IMR-90 (cell line): ENCODE measurements at regions not wholly inside any gene's neighbourhood (a gene's known extent, or its start where the extent isn't known, plus 50 kb on each side); places are given as distances from the start of the nearest gene placed in this dataset.

Experiments used
- ATAC-seq: fragments of 200-7000 bp; cut with Tn5 transposase; 2 replicates; pipeline ENCODE4 v1.9.1; 2020; ENCODE audit warnings: low read depth, mild to moderate bottlenecking, moderate library complexity
- BruUV-seq: library from RNA; stranded (reverse); fragments of 400-500 nt; replicated peaks from 2 replicates; lab custom pipeline; 2021; lab: Mats Ljungman, UMichigan
- CTCF ChIA-PET: fragments of 300-600 bp; formaldehyde crosslinking; extraction: SDS; loops from one replicate; lab custom pipeline; 2021; ENCODE audit warnings: antibody characterized with exemption; lab: Yijun Ruan, JAX
- POLR2A ChIA-PET: fragments of 300-600 bp; sonication (Branson Sonifier 250); formaldehyde crosslinking; loops from one replicate; lab custom pipeline; 2022; ENCODE audit warnings: antibody characterized with exemption; ENCODE audit not compliant: unreplicated experiment; lab: Charles Lee
- DNase-seq: peaks from one replicate; pipeline ENCODE4 v3.0.0; 2013
- H2AFZ ChIP-seq: replicated peaks from 2 replicates; pipeline ENCODE3; 2013; ENCODE audit warnings: low read length, mild to moderate bottlenecking; ENCODE audit not compliant: poor library complexity
- H2AK5ac ChIP-seq: 2 replicates; pipeline ENCODE4 v1.6.1; 2013; ENCODE audit warnings: low read depth, low read length, inconsistent platforms
- H2AK9ac ChIP-seq: replicated peaks from 2 replicates; pipeline ENCODE3; 2013; ENCODE audit warnings: mild to moderate bottlenecking, low read depth, low read length, moderate library complexity; ENCODE audit not compliant: poor library complexity
- H2BK120ac ChIP-seq: 2 replicates; pipeline ENCODE4 v1.6.1; 2013; ENCODE audit warnings: low read depth, low read length, inconsistent platforms
- H2BK15ac ChIP-seq: 3 replicates; pipeline ENCODE4 v1.6.1; 2013; ENCODE audit warnings: low read depth, low read length, inconsistent platforms
- H2BK20ac ChIP-seq: 2 replicates; pipeline ENCODE4 v1.6.1; 2013; ENCODE audit warnings: low read depth, mild to moderate bottlenecking, inconsistent platforms, low read length, moderate library complexity
- H2BK5ac ChIP-seq: 2 replicates; pipeline ENCODE4 v1.6.1; 2013; ENCODE audit warnings: mild to moderate bottlenecking, low read depth, low read length, inconsistent platforms; ENCODE audit not compliant: poor library complexity, severe bottlenecking
- H3K14ac ChIP-seq: replicated peaks from 2 replicates; pipeline ENCODE4 v1.6.1; 2013; ENCODE audit warnings: low read depth, low read length, inconsistent platforms
- H3K18ac ChIP-seq: 2 replicates; pipeline ENCODE4 v1.6.1; 2013; ENCODE audit warnings: low read depth, low read length, control low read depth
- H3K23ac ChIP-seq: 2 replicates; pipeline ENCODE4 v1.6.1; 2013; ENCODE audit warnings: low read depth, low read length, inconsistent platforms
- H3K27ac ChIP-seq: 2 replicates; pipeline ENCODE4 v1.5.1; 2013; ENCODE audit warnings: mild to moderate bottlenecking, control low read depth, low read length; ENCODE audit not compliant: insufficient read depth
- H3K27me3 ChIP-seq: 2 replicates; pipeline ENCODE4 v1.6.1; 2013; ENCODE audit warnings: low read length; ENCODE audit not compliant: control insufficient read depth, insufficient read depth
- H3K36me3 ChIP-seq: 2 replicates; pipeline ENCODE4 v1.6.1; 2013; ENCODE audit warnings: low read length, mixed read lengths; ENCODE audit not compliant: control insufficient read depth, insufficient read depth
- H3K4ac ChIP-seq: 2 replicates; pipeline ENCODE4 v1.6.1; 2013; ENCODE audit warnings: low read depth, low read length, inconsistent platforms
- H3K4me1 ChIP-seq: 2 replicates; pipeline ENCODE4 v1.6.1; 2013; ENCODE audit warnings: low read length, mixed read lengths; ENCODE audit not compliant: control insufficient read depth, insufficient read depth
- H3K4me2 ChIP-seq: 2 replicates; pipeline ENCODE4 v1.6.1; 2013; ENCODE audit warnings: low read depth, mild to moderate bottlenecking, control low read depth, low read length, moderate library complexity
- H3K4me3 ChIP-seq: 2 replicates; pipeline ENCODE4 v1.5.1; 2013; ENCODE audit warnings: low read depth, mild to moderate bottlenecking, control low read depth, low read length, moderate library complexity; ENCODE audit not compliant: insufficient read depth
- H3K56ac ChIP-seq: 2 replicates; pipeline ENCODE4 v1.6.1; 2013; ENCODE audit warnings: low read length, inconsistent platforms; ENCODE audit not compliant: insufficient read depth; ENCODE audit errors: extremely low read depth
- H3K79me1 ChIP-seq, 2 experiments: 2 replicates each; pipeline ENCODE4 v1.6.1; 2013; ENCODE audit warnings: low read length in 2 of 2, inconsistent platforms in 1 of 2, low read depth in 1 of 2
- H3K9ac ChIP-seq: 2 replicates; pipeline ENCODE4 v1.6.1; 2013; ENCODE audit warnings: low read depth, low read length, control low read depth
- H3K9me1 ChIP-seq: 2 replicates; pipeline ENCODE4 v1.6.1; 2013; ENCODE audit warnings: low read length, inconsistent platforms; ENCODE audit not compliant: insufficient read depth
- H3K9me3 ChIP-seq: 2 replicates; pipeline ENCODE4 v1.6.1; 2013; ENCODE audit warnings: low read length; ENCODE audit not compliant: control insufficient read depth, insufficient read depth
- H4K20me1 ChIP-seq: 2 replicates; pipeline ENCODE4 v1.6.1; 2013; ENCODE audit warnings: low read length, inconsistent platforms; ENCODE audit not compliant: insufficient read depth
- H4K5ac ChIP-seq: 2 replicates; pipeline ENCODE4 v1.6.1; 2013; ENCODE audit warnings: mild to moderate bottlenecking, low read depth, low read length, control low read depth
- H4K8ac ChIP-seq, 2 experiments: 2 replicates each; pipeline ENCODE4 v1.6.1; 2013; ENCODE audit warnings: low read depth in 2 of 2, low read length in 2 of 2, control low read depth in 1 of 2, inconsistent platforms in 1 of 2
- H4K91ac ChIP-seq: 2 replicates; pipeline ENCODE4 v1.6.1; 2013; ENCODE audit warnings: low read depth, low read length, inconsistent platforms; ENCODE audit not compliant: insufficient read depth
- BHLHE40 ChIP-seq: fragments of 150-350 bp; IDR thresholded peaks from 2 replicates; pipeline ENCODE4 v1.6.1; 2016; ENCODE audit warnings: mild to moderate bottlenecking, low read depth, low read length
- CEBPB ChIP-seq: IDR thresholded peaks from 2 replicates; pipeline ENCODE4 v1.6.1; 2012; ENCODE audit warnings: low read depth, low read length, improper control_type of control experiment
- CHD1 ChIP-seq: IDR thresholded peaks from 2 replicates; pipeline ENCODE4 v1.6.1; 2012; ENCODE audit warnings: low read depth, low read length, improper control_type of control experiment
- CTCF ChIP-seq: conservative IDR thresholded peaks from 2 replicates; pipeline ENCODE4 v1.5.1; 2012; ENCODE audit warnings: mild to moderate bottlenecking, low read depth, low read length, improper control_type of control experiment
- FOS ChIP-seq: fragments of 150-350 bp; IDR thresholded peaks from 2 replicates; pipeline ENCODE4 v1.6.1; 2016; ENCODE audit warnings: low read depth, low read length
- MAZ ChIP-seq: IDR thresholded peaks from 2 replicates; pipeline ENCODE4 v1.6.1; 2012; ENCODE audit warnings: low read depth, mild to moderate bottlenecking, low read length, improper control_type of control experiment, moderate library complexity, borderline replicate concordance
- MXI1 ChIP-seq: IDR thresholded peaks from 2 replicates; pipeline ENCODE4 v1.6.1; 2012; ENCODE audit warnings: low read depth, mild to moderate bottlenecking, low read length, moderate library complexity, borderline replicate concordance
- NFE2L2 ChIP-seq: fragments of 150-350 bp; IDR thresholded peaks from 2 replicates; pipeline ENCODE4 v1.6.1; 2016; ENCODE audit warnings: low read depth, mild to moderate bottlenecking, low read length
- POLR2A ChIP-seq: IDR thresholded peaks from 2 replicates; pipeline ENCODE4 v1.6.1; 2012; ENCODE audit warnings: mild to moderate bottlenecking, low read depth, low read length
- RAD21 ChIP-seq: IDR thresholded peaks from 2 replicates; pipeline ENCODE4 v1.6.1; 2012; ENCODE audit warnings: low read length, improper control_type of control experiment
- RFX5 ChIP-seq: IDR thresholded peaks from 2 replicates; pipeline ENCODE4 v1.8.0; 2012; ENCODE audit warnings: low read depth, mild to moderate bottlenecking, low read length, moderate library complexity
- USF2 ChIP-seq: fragments of 150-350 bp; IDR thresholded peaks from 2 replicates; pipeline ENCODE4 v1.6.1; 2017; ENCODE audit warnings: mild to moderate bottlenecking, antibody characterized with exemption, low read length, low read depth
- WGBS, 2 experiments: methylation state at CpG; one replicate each; pipeline versions ENCODE4 v1.1.5 to v1.1.7; 2013; ENCODE audit warnings: missing lambda C conversion rate in 2 of 2; ENCODE audit not compliant: insufficient read length in 1 of 2; ENCODE audit errors: extremely low coverage in 2 of 2; 5-methylcytosine and 5-hydroxymethylcytosine counted together
- dilution Hi-C: fragments of 300-500 bp; cut with HindIII; formaldehyde crosslinking; loops from one replicate; pipeline ENCODE4 v1.14.3; 2018; ENCODE audit warnings: low sequenced_read_pairs; ENCODE audit not compliant: unreplicated experiment
- in situ Hi-C: fragments of 300-500 bp; cut with MboI; formaldehyde crosslinking; loops from 3 replicates; pipeline ENCODE4 v1.14.3; 2019; ENCODE audit warnings: low sequenced_read_pairs, inconsistent platforms, mixed read lengths
- intact Hi-C: fragments of 100-400 bp; cut with micrococcal nuclease; formaldehyde crosslinking; loops from 2 replicates; pipeline ENCODE4 v1.10.0; 2022

GRCh38 chr3:157592769-157593168 lies 89.6 kb upstream of the VEPH1 start:
- H2AFZ ChIP-seq = no peak overlapping the region
- no peak overlapping the region for H2BK20ac ChIP-seq
- H3K9me3 ChIP-seq = no peaks in the 10 kb centered on the region
- TF ChIP-seq CTCF (no peak), RFX5 (no peak), BHLHE40 (no peak), CHD1 (no peak), MXI1 (no peak), USF2 (no peak), FOS (no peak), MAZ (no peak), NFE2L2 (no peak), CEBPB (no peak), RAD21 (no peak), POLR2A (no peak)
- H2BK120ac ChIP-seq = no peak overlapping the region
- no peak overlapping the region for H2AK9ac ChIP-seq
- WGBS, 2 experiments = no CpG with 5 or more reads among the region's 6 CpGs
- H2BK15ac ChIP-seq = no peak overlapping the region
- peaks cover 31% of the 10 kb centered on the region for H3K27me3 ChIP-seq
- H2BK5ac ChIP-seq = no peak overlapping the region
- ATAC-seq (no peak), DNase-seq (no peak)
- H3K18ac ChIP-seq = no peak overlapping the region
- no peak overlapping the region for H2AK5ac ChIP-seq
- no peaks in the 10 kb centered on the region for H3K36me3 ChIP-seq
- no peak overlapping the region for H4K91ac ChIP-seq
- H4K8ac ChIP-seq = no peak overlapping the region
- no TSS peak for BruUV-seq
- H3K9me1 ChIP-seq = peaks cover 3% of the 10 kb centered on the region; the same call in 1 of the 2 replicates
- dilution Hi-C loops = no loop called here
- no peak overlapping the region for H3K4ac ChIP-seq
- ChIA-PET CTCF (interaction anchor here (0.5 to 1.2 kb wide), 2 partner anchors 14 to 217 kb away, joined by 4 to 5 read pairs; no protein-coding TSS in a partner anchor), POLR2A (no interaction called here)
- no peak overlapping the region for H3K23ac ChIP-seq
- H4K20me1 ChIP-seq = no peaks in the 10 kb centered on the region
- H3K9ac ChIP-seq = no peak overlapping the region
- in situ Hi-C loops = no loop called here
- no peak overlapping the region for H4K5ac ChIP-seq
- no peak overlapping the region for H3K14ac ChIP-seq
- H3K4me2 ChIP-seq = no peak overlapping the region
- H3K4me3 ChIP-seq = no peak overlapping the region
- H3K27ac ChIP-seq = no peak overlapping the region
- no peak overlapping the region for H3K56ac ChIP-seq
- intact Hi-C loops = no loop called here
- H3K4me1 ChIP-seq = no peaks in the 10 kb centered on the region
- H3K79me1 ChIP-seq = no peaks in the 10 kb centered on the region
